ENCODE measurements at regions not wholly inside any gene's neighbourhood (a gene's known extent, or its start where the extent isn't known, plus 50 kb on each side); places are given as distances from the start of the nearest gene placed in this dataset.

GRCh38 chr2:4775668-4776067 is 916.5 kb upstream of the SOX11 start:
- H3K27ac Mint-ChIP-seq, result no peak overlapping the region
- no peaks in the 10 kb centered on the region for H3K36me3 Mint-ChIP-seq (ENCODE audit: low read depth)
- intact Hi-C loops (cut with micrococcal nuclease), result no loop called here
- no peak for DNase-seq
- CTCF ChIA-PET, result no interaction called here
- H3K4me1 Mint-ChIP-seq, result no peaks in the 10 kb centered on the region
- no peaks in the 10 kb centered on the region for H3K27me3 Mint-ChIP-seq
- POLR2A ChIA-PET, result no interaction called here
- H3K9me3 Mint-ChIP-seq, result peaks cover 5% of the 10 kb centered on the region
- no peak for ATAC-seq (ENCODE audit: low read depth)
- no peak overlapping the region for H3K4me3 Mint-ChIP-seq
- no peak for TF ChIP-seq CTCF (IDR thresholded peaks at IDR 0.05)

- ChIA-PET CTCF (no interaction called here), POLR2A (no interaction called here)
- Mint-ChIP-seq H3K36me3 (ENCODE audit: low read depth) (no peaks in the 10 kb centered on the region), H3K4me3 (no peak overlapping the region), H3K4me1 (no peaks in the 10 kb centered on the region), H3K9me3 (peaks cover 5% of the 10 kb centered on the region), H3K27ac (no peak overlapping the region), H3K27me3 (no peaks in the 10 kb centered on the region)
- DNase-seq (no peak), ATAC-seq (ENCODE audit: low read depth) (no peak)
- intact Hi-C loops (cut with micrococcal nuclease), result no loop called here
- TF ChIP-seq CTCF (IDR thresholded peaks at IDR 0.05), result no peak
Observed at GRCh38 chr2:4780679-4781078, 911.5 kb upstream of the SOX11 start.

- CTCF ChIA-PET, result no interaction called here
- no peak for ATAC-seq (ENCODE audit: low read depth)
- intact Hi-C loops (cut with micrococcal nuclease), result no loop called here
- Mint-ChIP-seq H3K4me3 (no peak overlapping the region), H3K27ac (no peak overlapping the region), H3K9me3 (peaks cover 7% of the 10 kb centered on the region), H3K27me3 (no peaks in the 10 kb centered on the region), H3K4me1 (no peaks in the 10 kb centered on the region), H3K36me3 (ENCODE audit: low read depth) (no peaks in the 10 kb centered on the region)
- no peak for DNase-seq
- POLR2A ChIA-PET, result no interaction called here
- no peak for TF ChIP-seq CTCF (IDR thresholded peaks at IDR 0.05)
Observed at GRCh38 chr2:4782647-4783046, 909.5 kb upstream of the SOX11 start.

GRCh38 chr2:4791488-4791887 is 900.7 kb upstream of the SOX11 start:
- Mint-ChIP-seq H3K4me3 (no peak overlapping the region), H3K27me3 (no peaks in the 10 kb centered on the region)
- intact Hi-C loops (cut with micrococcal nuclease), result no loop called here

GRCh38 chr2:4792126-4792525 is 900.1 kb upstream of the SOX11 start:
- no peaks in the 10 kb centered on the region for H3K4me1 Mint-ChIP-seq
- H3K27me3 Mint-ChIP-seq, result no peaks in the 10 kb centered on the region
- POLR2A ChIA-PET, result no interaction called here

More at GRCh38 chr2:4791488-4791887, 900.7 kb upstream of the SOX11 start:
- no peak for ATAC-seq (ENCODE audit: low read depth)
- Mint-ChIP-seq H3K4me1 (no peaks in the 10 kb centered on the region), H3K9me3 (peaks cover 13% of the 10 kb centered on the region), H3K27ac (no peak overlapping the region), H3K36me3 (ENCODE audit: low read depth) (no peaks in the 10 kb centered on the region)
- DNase-seq, result no peak
- POLR2A ChIA-PET, result no interaction called here
- TF ChIP-seq CTCF (IDR thresholded peaks at IDR 0.05), result no peak
- CTCF ChIA-PET, result no interaction called here

More at GRCh38 chr2:4792126-4792525, 900.1 kb upstream of the SOX11 start:
- intact Hi-C loops (cut with micrococcal nuclease), result no loop called here
- DNase-seq, result no peak
- CTCF ChIA-PET, result no interaction called here
- Mint-ChIP-seq H3K36me3 (ENCODE audit: low read depth) (no peaks in the 10 kb centered on the region), H3K9me3 (peaks cover 11% of the 10 kb centered on the region), H3K27ac (no peak overlapping the region), H3K4me3 (no peak overlapping the region)
- no peak for TF ChIP-seq CTCF (IDR thresholded peaks at IDR 0.05)
- no peak for ATAC-seq (ENCODE audit: low read depth)

All from activated B cell treated with CpG ODN at 0.5 μM for 24 hours (primary cell).